GM23338 (cell line): ENCODE measurements at regions not wholly inside any gene's neighbourhood (a gene's known extent, or its start where the extent isn't known, plus 50 kb on each side); places are given as distances from the start of the nearest gene placed in this dataset.

Experiments
- CREB1 ChIP-seq: fragments of 250-450 bp; sonication (Bioruptor Pico); IDR thresholded peaks from 2 replicates; pipeline ENCODE4 v1.5.0; 2020; ENCODE audit warnings: low read depth, mild to moderate bottlenecking, moderate library complexity
- ETS1 ChIP-seq: IDR thresholded peaks from 2 replicates; pipeline ENCODE4 v1.6.1; 2016; ENCODE audit warnings: antibody characterized with exemption
- EZH2 ChIP-seq: fragments of 200-600 bp; sonication (generic); IDR thresholded peaks from one replicate; pipeline ENCODE4 v1.8.0; 2017; ENCODE audit warnings: antibody characterized with exemption, mild to moderate bottlenecking, low read depth; ENCODE audit not compliant: unreplicated experiment
- EZH2phosphoT487 ChIP-seq: fragments of 200-600 bp; sonication (generic); IDR thresholded peaks from one replicate; pipeline ENCODE4 v1.8.1; 2018; ENCODE audit warnings: antibody characterized with exemption; ENCODE audit not compliant: unreplicated experiment
- JUNB ChIP-seq: IDR thresholded peaks from one replicate; pipeline ENCODE4 v1.6.1; 2016; ENCODE audit warnings: antibody characterized with exemption; ENCODE audit not compliant: unreplicated experiment
- NANOG ChIP-seq: IDR thresholded peaks from 2 replicates; pipeline ENCODE4 v1.6.1; 2016; ENCODE audit warnings: antibody characterized with exemption, borderline replicate concordance
- POLR2AphosphoS5 ChIP-seq: IDR thresholded peaks from 2 replicates; pipeline ENCODE4 v1.6.1; 2016; ENCODE audit warnings: antibody characterized with exemption, low read depth
- ZNF114 ChIP-seq: fragments of 250-450 bp; sonication (Bioruptor Pico); IDR thresholded peaks from 2 replicates; pipeline ENCODE4 v1.5.0; 2020; ENCODE audit warnings: mild to moderate bottlenecking, moderate library complexity
- ZNF331 ChIP-seq: fragments of 250-450 bp; sonication (Bioruptor Pico); IDR thresholded peaks from 2 replicates; pipeline ENCODE4 v1.5.0; 2020; ENCODE audit warnings: low read depth, mild to moderate bottlenecking, moderate library complexity
- TF ChIP-seq, protein P1 (sequence below), 2 experiments: fragments of 200-600 bp in 1 of 2; sonication (generic) in 1 of 2; conservative IDR thresholded peaks; 2 replicates each; pipeline versions ENCODE4 v1.5.1 to v1.6.1; 2016 to 2017; ENCODE audit warnings: antibody characterized with exemption in 2 of 2, low read depth in 2 of 2, mild to moderate bottlenecking in 2 of 2, moderate library complexity in 1 of 2
- TF ChIP-seq, protein P2 (sequence below): IDR thresholded peaks from one replicate; pipeline ENCODE4 v1.6.1; 2018; ENCODE audit warnings: antibody characterized with exemption; ENCODE audit not compliant: unreplicated experiment
- TF ChIP-seq, protein P3 (sequence below): fragments of 250-450 bp; sonication (Bioruptor Pico); IDR thresholded peaks from 2 replicates; pipeline ENCODE4 v1.5.0; 2020; ENCODE audit warnings: mild to moderate bottlenecking, moderate library complexity

- TF ChIP-seq, protein P1, sequence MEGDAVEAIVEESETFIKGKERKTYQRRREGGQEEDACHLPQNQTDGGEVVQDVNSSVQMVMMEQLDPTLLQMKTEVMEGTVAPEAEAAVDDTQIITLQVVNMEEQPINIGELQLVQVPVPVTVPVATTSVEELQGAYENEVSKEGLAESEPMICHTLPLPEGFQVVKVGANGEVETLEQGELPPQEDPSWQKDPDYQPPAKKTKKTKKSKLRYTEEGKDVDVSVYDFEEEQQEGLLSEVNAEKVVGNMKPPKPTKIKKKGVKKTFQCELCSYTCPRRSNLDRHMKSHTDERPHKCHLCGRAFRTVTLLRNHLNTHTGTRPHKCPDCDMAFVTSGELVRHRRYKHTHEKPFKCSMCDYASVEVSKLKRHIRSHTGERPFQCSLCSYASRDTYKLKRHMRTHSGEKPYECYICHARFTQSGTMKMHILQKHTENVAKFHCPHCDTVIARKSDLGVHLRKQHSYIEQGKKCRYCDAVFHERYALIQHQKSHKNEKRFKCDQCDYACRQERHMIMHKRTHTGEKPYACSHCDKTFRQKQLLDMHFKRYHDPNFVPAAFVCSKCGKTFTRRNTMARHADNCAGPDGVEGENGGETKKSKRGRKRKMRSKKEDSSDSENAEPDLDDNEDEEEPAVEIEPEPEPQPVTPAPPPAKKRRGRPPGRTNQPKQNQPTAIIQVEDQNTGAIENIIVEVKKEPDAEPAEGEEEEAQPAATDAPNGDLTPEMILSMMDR (conservative IDR thresholded peaks at IDR 0.05; ENCODE audit: low read depth in 2 of 2) = no peak
- TF ChIP-seq NANOG = no peak
- no peak for TF ChIP-seq EZH2phosphoT487
- TF ChIP-seq, protein P2, sequence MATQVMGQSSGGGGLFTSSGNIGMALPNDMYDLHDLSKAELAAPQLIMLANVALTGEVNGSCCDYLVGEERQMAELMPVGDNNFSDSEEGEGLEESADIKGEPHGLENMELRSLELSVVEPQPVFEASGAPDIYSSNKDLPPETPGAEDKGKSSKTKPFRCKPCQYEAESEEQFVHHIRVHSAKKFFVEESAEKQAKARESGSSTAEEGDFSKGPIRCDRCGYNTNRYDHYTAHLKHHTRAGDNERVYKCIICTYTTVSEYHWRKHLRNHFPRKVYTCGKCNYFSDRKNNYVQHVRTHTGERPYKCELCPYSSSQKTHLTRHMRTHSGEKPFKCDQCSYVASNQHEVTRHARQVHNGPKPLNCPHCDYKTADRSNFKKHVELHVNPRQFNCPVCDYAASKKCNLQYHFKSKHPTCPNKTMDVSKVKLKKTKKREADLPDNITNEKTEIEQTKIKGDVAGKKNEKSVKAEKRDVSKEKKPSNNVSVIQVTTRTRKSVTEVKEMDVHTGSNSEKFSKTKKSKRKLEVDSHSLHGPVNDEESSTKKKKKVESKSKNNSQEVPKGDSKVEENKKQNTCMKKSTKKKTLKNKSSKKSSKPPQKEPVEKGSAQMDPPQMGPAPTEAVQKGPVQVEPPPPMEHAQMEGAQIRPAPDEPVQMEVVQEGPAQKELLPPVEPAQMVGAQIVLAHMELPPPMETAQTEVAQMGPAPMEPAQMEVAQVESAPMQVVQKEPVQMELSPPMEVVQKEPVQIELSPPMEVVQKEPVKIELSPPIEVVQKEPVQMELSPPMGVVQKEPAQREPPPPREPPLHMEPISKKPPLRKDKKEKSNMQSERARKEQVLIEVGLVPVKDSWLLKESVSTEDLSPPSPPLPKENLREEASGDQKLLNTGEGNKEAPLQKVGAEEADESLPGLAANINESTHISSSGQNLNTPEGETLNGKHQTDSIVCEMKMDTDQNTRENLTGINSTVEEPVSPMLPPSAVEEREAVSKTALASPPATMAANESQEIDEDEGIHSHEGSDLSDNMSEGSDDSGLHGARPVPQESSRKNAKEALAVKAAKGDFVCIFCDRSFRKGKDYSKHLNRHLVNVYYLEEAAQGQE = no peak
- no peak for TF ChIP-seq POLR2AphosphoS5
- TF ChIP-seq EZH2 = no peak
- TF ChIP-seq JUNB = no peak
- no peak for TF ChIP-seq ZNF331 (CRISPR knock-in tag)
- TF ChIP-seq ZNF114 (CRISPR knock-in tag) = no peak
- TF ChIP-seq CREB1 (CRISPR knock-in tag) = no peak
- no peak for TF ChIP-seq ETS1
- TF ChIP-seq, protein P3, sequence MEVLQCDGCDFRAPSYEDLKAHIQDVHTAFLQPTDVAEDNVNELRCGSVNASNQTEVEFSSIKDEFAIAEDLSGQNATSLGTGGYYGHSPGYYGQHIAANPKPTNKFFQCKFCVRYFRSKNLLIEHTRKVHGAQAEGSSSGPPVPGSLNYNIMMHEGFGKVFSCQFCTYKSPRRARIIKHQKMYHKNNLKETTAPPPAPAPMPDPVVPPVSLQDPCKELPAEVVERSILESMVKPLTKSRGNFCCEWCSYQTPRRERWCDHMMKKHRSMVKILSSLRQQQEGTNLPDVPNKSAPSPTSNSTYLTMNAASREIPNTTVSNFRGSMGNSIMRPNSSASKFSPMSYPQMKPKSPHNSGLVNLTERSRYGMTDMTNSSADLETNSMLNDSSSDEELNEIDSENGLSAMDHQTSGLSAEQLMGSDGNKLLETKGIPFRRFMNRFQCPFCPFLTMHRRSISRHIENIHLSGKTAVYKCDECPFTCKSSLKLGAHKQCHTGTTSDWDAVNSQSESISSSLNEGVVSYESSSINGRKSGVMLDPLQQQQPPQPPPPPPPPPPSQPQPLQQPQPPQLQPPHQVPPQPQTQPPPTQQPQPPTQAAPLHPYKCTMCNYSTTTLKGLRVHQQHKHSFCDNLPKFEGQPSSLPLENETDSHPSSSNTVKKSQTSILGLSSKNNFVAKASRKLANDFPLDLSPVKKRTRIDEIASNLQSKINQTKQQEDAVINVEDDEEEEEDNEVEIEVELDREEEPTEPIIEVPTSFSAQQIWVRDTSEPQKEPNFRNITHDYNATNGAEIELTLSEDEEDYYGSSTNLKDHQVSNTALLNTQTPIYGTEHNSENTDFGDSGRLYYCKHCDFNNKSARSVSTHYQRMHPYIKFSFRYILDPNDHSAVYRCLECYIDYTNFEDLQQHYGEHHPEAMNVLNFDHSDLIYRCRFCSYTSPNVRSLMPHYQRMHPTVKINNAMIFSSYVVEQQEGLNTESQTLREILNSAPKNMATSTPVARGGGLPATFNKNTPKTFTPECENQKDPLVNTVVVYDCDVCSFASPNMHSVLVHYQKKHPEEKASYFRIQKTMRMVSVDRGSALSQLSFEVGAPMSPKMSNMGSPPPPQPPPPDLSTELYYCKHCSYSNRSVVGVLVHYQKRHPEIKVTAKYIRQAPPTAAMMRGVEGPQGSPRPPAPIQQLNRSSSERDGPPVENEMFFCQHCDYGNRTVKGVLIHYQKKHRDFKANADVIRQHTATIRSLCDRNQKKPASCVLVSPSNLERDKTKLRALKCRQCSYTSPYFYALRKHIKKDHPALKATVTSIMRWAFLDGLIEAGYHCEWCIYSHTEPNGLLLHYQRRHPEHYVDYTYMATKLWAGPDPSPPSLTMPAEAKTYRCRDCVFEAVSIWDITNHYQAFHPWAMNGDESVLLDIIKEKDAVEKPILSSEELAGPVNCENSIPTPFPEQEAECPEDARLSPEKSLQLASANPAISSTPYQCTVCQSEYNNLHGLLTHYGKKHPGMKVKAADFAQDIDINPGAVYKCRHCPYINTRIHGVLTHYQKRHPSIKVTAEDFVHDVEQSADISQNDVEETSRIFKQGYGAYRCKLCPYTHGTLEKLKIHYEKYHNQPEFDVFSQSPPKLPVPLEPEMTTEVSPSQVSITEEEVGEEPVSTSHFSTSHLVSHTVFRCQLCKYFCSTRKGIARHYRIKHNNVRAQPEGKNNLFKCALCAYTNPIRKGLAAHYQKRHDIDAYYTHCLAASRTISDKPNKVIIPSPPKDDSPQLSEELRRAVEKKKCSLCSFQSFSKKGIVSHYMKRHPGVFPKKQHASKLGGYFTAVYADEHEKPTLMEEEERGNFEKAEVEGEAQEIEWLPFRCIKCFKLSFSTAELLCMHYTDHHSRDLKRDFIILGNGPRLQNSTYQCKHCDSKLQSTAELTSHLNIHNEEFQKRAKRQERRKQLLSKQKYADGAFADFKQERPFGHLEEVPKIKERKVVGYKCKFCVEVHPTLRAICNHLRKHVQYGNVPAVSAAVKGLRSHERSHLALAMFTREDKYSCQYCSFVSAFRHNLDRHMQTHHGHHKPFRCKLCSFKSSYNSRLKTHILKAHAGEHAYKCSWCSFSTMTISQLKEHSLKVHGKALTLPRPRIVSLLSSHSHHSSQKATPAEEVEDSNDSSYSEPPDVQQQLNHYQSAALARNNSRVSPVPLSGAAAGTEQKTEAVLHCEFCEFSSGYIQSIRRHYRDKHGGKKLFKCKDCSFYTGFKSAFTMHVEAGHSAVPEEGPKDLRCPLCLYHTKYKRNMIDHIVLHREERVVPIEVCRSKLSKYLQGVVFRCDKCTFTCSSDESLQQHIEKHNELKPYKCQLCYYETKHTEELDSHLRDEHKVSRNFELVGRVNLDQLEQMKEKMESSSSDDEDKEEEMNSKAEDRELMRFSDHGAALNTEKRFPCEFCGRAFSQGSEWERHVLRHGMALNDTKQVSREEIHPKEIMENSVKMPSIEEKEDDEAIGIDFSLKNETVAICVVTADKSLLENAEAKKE (CRISPR knock-in tag) = no peak
These were observed 63.1 kb upstream of the SH3GLB1 start for GRCh38 chr1:86641318-86641717.
